Heart left ventricle (tissue), 16 donors: ENCODE measurements at regions not wholly inside any gene's neighbourhood (a gene's known extent, or its start where the extent isn't known, plus 50 kb on each side); places are given as distances from the start of the nearest gene placed in this dataset.

Source experiments
- ATAC-seq, 4 donors: fragments of 200-7000 bp; cut with Tn5 transposase; one replicate each; pipeline ENCODE4 v1.9.1; 2020 to 2022; ENCODE audit warnings: moderate library complexity in 4 of 4, mild to moderate bottlenecking in 3 of 4, moderate number of reproducible peaks in 1 of 4
- DNase-seq, 5 donors: peaks; one replicate each; pipeline ENCODE4 v3.0.0-alpha.2; 2020
- H3K27ac ChIP-seq, 12 donors: fragments of 200-600 bp; sonication (generic) in 4 of 12; one replicate each; pipeline versions ENCODE4 v1.5.0 to v1.8.0; 2016 to 2022; ENCODE audit warnings: mild to moderate bottlenecking in 2 of 12
- H3K27me3 ChIP-seq, 9 donors: fragments of 200-600 bp; sonication (generic) in 2 of 9; one replicate each; pipeline versions ENCODE4 v1.5.1 to v1.8.0; 2016 to 2022; ENCODE audit warnings: mild to moderate bottlenecking in 3 of 9
- H3K36me3 ChIP-seq, 9 donors: fragments of 200-600 bp; sonication (generic) in 2 of 9; one replicate each; pipeline versions ENCODE4 v1.5.0 to v1.8.0; 2018 to 2022; ENCODE audit warnings: mild to moderate bottlenecking in 2 of 9
- H3K4me1 ChIP-seq, 12 donors: fragments of 200-600 bp; sonication (generic) in 4 of 12; one replicate each; pipeline versions ENCODE4 v1.5.0 to v1.8.0; 2016 to 2022; ENCODE audit warnings: mild to moderate bottlenecking in 3 of 12
- H3K4me3 ChIP-seq, 12 donors: fragments of 200-600 bp; sonication (generic) in 4 of 12; one replicate each; pipeline versions ENCODE4 v1.5.0 to v1.8.0; 2017 to 2022; ENCODE audit warnings: mild to moderate bottlenecking in 9 of 12, moderate library complexity in 4 of 12
- H3K9me3 ChIP-seq, 12 donors: fragments of 200-600 bp; sonication (generic) in 4 of 12; one replicate each; pipeline versions ENCODE4 v1.5.0 to v1.8.0; 2016 to 2022; ENCODE audit warnings: mild to moderate bottlenecking in 1 of 12
- CTCF ChIP-seq, 12 donors: fragments of 200-600 bp; sonication (generic) in 4 of 12; IDR thresholded peaks; one replicate each; pipeline versions ENCODE4 v1.5.0 to v1.8.0; 2018 to 2022; ENCODE audit warnings: antibody characterized with exemption in 12 of 12, mild to moderate bottlenecking in 5 of 12
- POLR2A ChIP-seq, 2 donors: fragments of 450-650 bp; IDR thresholded peaks; one replicate each; pipeline ENCODE4 v1.6.1; 2017; ENCODE audit warnings: antibody characterized with exemption in 2 of 2, mild to moderate bottlenecking in 2 of 2, moderate library complexity in 2 of 2
- WGBS, 4 donors: extraction: QIAGEN DNeasy Blood & Tissue Kit in 2 of 4; methylation state at CpG; one replicate each; pipeline versions ENCODE4 v1.1.5 to v1.1.7; 2013 to 2018; 5-methylcytosine and 5-hydroxymethylcytosine counted together
- intact Hi-C, 10 donors: fragments of 100-400 bp; cut with DNase I; formaldehyde crosslinking; loops; one replicate each; pipeline versions ENCODE4 v1.11.1 to v1.14.2; 2022
- donor health status: ischemic (EF 13 %, LVEDD 7.1; RV severe dilation, severe dysfunction).
- donor health status: healthy with polysubstance abuse.
- donor health status: DM: no; HTN: yes; CAD: no.
- donor health status: DM: no; HTN: no; CAD: no.
- donor health status: ischemic (EF 25% LVEDD 6.9; RV normal size, moderate dysfunction).
- donor health status: ischemic (EF 25% LVEDD 5.7; RV mildly dilated, moderate dysfunction).
- donor health status: healthy.
- donor health status: DM: yes; HTN: yes; CAD: no.
- donor health status: ischemic (EF 35%, LVEDD 5.7; RV mildly dilated, moderate dysfunction).
- donor health status: nonischemic (EF 11% LVEDD 7.7; RV severe dilation, severe dysfunction).
- donor health status: DM: yes; HTN: yes; CAD: no.
- donor health status: PGD.
- donor health status: ischemic (EF 29% LVEDD 5.4; RV normal size, mild dysfunction).
- donor health status: nonischemic (EF 23%, LVEDD 6.1; RV moderate dilation, normal function).

- TF ChIP-seq CTCF (IDR thresholded peaks at IDR 0.05) = no peak
- TF ChIP-seq POLR2A (IDR thresholded peaks at IDR 0.05) = no peak
- 77 to 86% (median 84%) methylated on average over 3 of the region's 3 CpGs for WGBS, 4 donors
- Histone ChIP-seq H3K27me3 (peaks cover 0 to 3% (median 0%) of the 10 kb centered on the region in 9 donors), H3K4me3 (no peak overlapping the region), H3K4me1 (no peaks in the 10 kb centered on the region), H3K36me3 (no peaks in the 10 kb centered on the region), H3K27ac (no peak overlapping the region), H3K9me3 (peaks cover 0 to 10% (median 6%) of the 10 kb centered on the region in 12 donors)
- intact Hi-C loops = no loop called here
- ATAC-seq (no peak), DNase-seq (no peak)
These were observed 84.6 kb upstream of the MAX start for GRCh38 chr14:65186951-65187350.

GRCh38 chr14:65187421-65188049, 85.2 kb upstream of the MAX start:
- 66 to 81% (median 76%) methylated on average over 8 of the region's 8 CpGs for WGBS, 4 donors
- intact Hi-C loops = no loop called here
- no peak for ATAC-seq

GRCh38 chr14:65190312-65190711, 88.0 kb upstream of the MAX start:
- H3K36me3 ChIP-seq = no peaks in the 10 kb centered on the region
- intact Hi-C loops = no loop called here
- ATAC-seq = peak in 3 of 4 donors; percentile 13 to 29 (median 22)
- no peak overlapping the region for H3K27ac ChIP-seq
- DNase-seq = no peak
- WGBS, 4 donors = 38 to 49% (median 42%) methylated on average over 4 of the region's 4 CpGs
- no peak overlapping the region for H3K4me3 ChIP-seq
- TF ChIP-seq CTCF (IDR thresholded peaks at IDR 0.05) = no peak
- TF ChIP-seq POLR2A (IDR thresholded peaks at IDR 0.05) = no peak
- peaks cover 0 to 7% (median 0%) of the 10 kb centered on the region in 9 donors for H3K27me3 ChIP-seq
- H3K9me3 ChIP-seq = no peaks in the 10 kb centered on the region
- no peaks in the 10 kb centered on the region for H3K4me1 ChIP-seq

More at GRCh38 chr14:65187421-65188049, 85.2 kb upstream of the MAX start:
- H3K4me1 ChIP-seq = no peaks in the 10 kb centered on the region
- peaks cover 0 to 4% (median under 1%) of the 10 kb centered on the region in 12 donors for H3K9me3 ChIP-seq
- no peaks in the 10 kb centered on the region for H3K36me3 ChIP-seq
- no peak for DNase-seq
- H3K27ac ChIP-seq = no peak overlapping the region
- H3K27me3 ChIP-seq = peaks cover 0 to 3% (median 0%) of the 10 kb centered on the region in 9 donors
- H3K4me3 ChIP-seq = no peak overlapping the region
- TF ChIP-seq CTCF (IDR thresholded peaks at IDR 0.05) = no peak
- no peak for TF ChIP-seq POLR2A (IDR thresholded peaks at IDR 0.05)

DNA sequence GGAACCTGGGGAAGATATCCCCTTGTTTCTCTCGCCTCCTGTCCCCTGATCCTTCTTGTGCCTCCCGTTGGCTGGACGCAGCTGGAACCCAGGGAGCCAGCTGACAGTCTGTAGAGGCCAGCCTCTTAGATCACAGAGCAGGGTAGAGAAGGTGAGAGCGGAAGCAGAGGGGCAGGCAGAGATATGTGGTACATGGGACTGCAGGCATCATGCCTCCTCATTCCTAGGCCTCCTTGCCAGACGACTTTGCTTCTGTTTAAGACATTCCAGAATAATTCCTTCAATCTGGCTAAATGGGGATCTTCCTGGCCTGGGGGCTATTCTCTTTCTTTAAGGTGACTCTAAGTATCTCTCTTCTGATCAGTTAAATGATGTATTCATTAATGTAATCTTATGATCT, 89.4 kb upstream of the MAX start:
- DNase-seq (no peak), ATAC-seq (no peak)
- H3K27me3 ChIP-seq = peaks cover 0 to 5% (median 0%) of the 10 kb centered on the region in 9 donors
- 78 to 83% (median 83%) methylated on average over 5 of the region's 5 CpGs for WGBS, 4 donors
- H3K4me3 ChIP-seq = no peak overlapping the region
- H3K4me1 ChIP-seq = no peaks in the 10 kb centered on the region
- no peak overlapping the region for H3K27ac ChIP-seq
- H3K9me3 ChIP-seq = no peaks in the 10 kb centered on the region
- no peaks in the 10 kb centered on the region for H3K36me3 ChIP-seq
- intact Hi-C loops = no loop called here
- TF ChIP-seq POLR2A (IDR thresholded peaks at IDR 0.05) (no peak), CTCF (IDR thresholded peaks at IDR 0.05) (no peak)
